ENCODE measurements at regions not wholly inside any gene's neighbourhood (a gene's known extent, or its start where the extent isn't known, plus 50 kb on each side); places are given as distances from the start of the nearest gene placed in this dataset.
A peak's percentile ranks its signal among the peaks of the same experiment; 100 is the strongest.

DNA sequence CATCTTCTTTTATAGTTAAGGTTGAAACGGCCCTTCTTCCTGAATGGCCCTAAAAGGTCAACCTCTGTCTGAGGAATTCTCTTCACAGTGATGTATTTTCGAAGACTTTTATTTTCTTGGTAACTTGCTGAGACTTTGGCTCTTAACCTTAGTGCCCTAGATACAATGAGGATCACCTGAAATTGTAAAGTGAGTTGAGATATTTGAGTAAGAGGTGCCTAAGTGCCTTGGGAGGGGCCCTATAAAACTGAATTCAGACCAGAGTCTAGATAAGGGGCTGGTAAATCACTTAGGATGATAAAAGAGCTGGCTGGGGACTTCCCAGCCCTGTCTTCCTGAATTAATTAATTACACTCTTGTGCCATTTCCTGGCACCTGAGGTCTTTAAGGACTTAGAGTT, 505.6 kb upstream of the KIRREL3 start:
- Mint-ChIP-seq H3K4me1 (ENCODE audit: low read depth, unreplicated experiment) (no peaks in the 10 kb centered on the region), H3K36me3 (ENCODE audit: unreplicated experiment) (no peaks in the 10 kb centered on the region), H3K4me3 (ENCODE audit: unreplicated experiment) (no peak overlapping the region), H3K9me3 (ENCODE audit: unreplicated experiment) (no peaks in the 10 kb centered on the region), H3K27ac (ENCODE audit: unreplicated experiment) (no peak overlapping the region), H3K27me3 (ENCODE audit: unreplicated experiment) (no peaks in the 10 kb centered on the region)
- no peak for TF ChIP-seq CTCF (IDR thresholded peaks at IDR 0.05; ENCODE audit: partially characterized antibody, unreplicated experiment)
- DNase-seq = no peak

DNA sequence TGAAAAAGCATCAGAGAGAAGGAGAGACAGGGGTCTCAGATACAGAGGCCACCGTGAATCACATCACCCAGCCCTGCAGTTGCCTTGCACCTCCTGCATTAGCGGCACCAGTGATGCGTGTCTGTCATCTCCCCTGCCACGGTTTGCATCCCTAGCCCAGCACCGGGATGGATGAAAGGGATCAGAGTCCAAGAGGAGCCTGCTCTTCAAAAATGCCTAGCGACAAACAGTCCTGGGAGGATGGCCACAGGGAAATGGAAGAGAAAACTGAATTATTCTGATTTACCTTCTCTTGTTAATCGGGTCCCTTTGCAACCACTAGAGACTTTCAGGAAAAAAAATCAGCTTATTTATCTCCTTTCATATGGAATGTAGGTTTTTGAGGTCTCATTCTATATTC, 495.6 kb upstream of the KIRREL3 start:
- no peak for DNase-seq
- H3K27ac Mint-ChIP-seq (ENCODE audit: unreplicated experiment) = no peak overlapping the region
- peaks cover 7% of the 10 kb centered on the region for H3K4me1 Mint-ChIP-seq (ENCODE audit: low read depth, unreplicated experiment)
- TF ChIP-seq CTCF (IDR thresholded peaks at IDR 0.05; ENCODE audit: partially characterized antibody, unreplicated experiment) = no peak
- H3K27me3 Mint-ChIP-seq (ENCODE audit: unreplicated experiment) = peaks cover 2% of the 10 kb centered on the region
- H3K9me3 Mint-ChIP-seq (ENCODE audit: unreplicated experiment) = peaks cover 2% of the 10 kb centered on the region
- no peak overlapping the region for H3K4me3 Mint-ChIP-seq (ENCODE audit: unreplicated experiment)
- peaks cover 5% of the 10 kb centered on the region for H3K36me3 Mint-ChIP-seq (ENCODE audit: unreplicated experiment)

DNA sequence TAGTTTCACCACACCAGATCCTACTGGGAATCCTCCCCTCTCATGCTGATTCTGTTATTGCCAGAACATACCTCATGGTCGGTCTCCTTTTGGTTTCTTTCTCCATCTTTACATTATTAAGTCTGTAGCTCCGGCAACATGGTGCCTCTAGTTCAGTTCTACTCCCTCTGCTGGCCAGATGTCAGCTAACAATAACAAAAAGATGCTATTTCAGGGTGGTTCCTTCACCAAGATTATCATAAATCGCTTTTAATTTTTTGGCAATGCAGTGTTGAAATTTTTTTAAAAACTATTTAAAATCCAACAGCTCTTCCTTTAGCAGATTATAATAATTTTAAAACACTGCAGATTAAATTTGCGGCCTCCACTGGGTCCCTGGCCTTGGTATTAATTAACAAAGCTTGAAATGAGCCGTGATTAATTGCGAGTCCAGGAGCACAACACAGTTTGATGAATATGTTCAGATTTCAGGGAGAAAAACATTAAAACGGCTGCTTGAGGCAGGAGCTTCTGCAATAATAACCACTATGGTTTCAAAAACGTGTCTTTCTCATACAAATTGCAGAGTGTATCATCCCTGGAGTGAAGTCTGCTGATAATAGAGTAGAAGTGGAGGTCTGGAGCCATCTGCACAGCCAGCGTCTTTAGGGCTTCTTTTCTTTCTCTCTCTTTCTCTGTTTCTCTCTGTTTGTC, 492.9 kb upstream of the KIRREL3 start:
- peaks cover 5% of the 10 kb centered on the region for H3K36me3 Mint-ChIP-seq (ENCODE audit: unreplicated experiment)
- H3K4me1 Mint-ChIP-seq (ENCODE audit: low read depth, unreplicated experiment) = peaks cover 7% of the 10 kb centered on the region
- TF ChIP-seq CTCF (IDR thresholded peaks at IDR 0.05; ENCODE audit: partially characterized antibody, unreplicated experiment) = peak; percentile 63
- no peak for DNase-seq
- peaks cover 2% of the 10 kb centered on the region for H3K9me3 Mint-ChIP-seq (ENCODE audit: unreplicated experiment)
- H3K27me3 Mint-ChIP-seq (ENCODE audit: unreplicated experiment) = peaks cover 2% of the 10 kb centered on the region
- peak overlapping the region; percentile 18 for H3K4me3 Mint-ChIP-seq (ENCODE audit: unreplicated experiment)
- peak overlapping the region; percentile 86 for H3K27ac Mint-ChIP-seq (ENCODE audit: unreplicated experiment)

GRCh38 chr11:127492029-127492428, 491.5 kb upstream of the KIRREL3 start:
- peaks cover 2% of the 10 kb centered on the region for H3K9me3 Mint-ChIP-seq (ENCODE audit: unreplicated experiment)
- peaks cover 2% of the 10 kb centered on the region for H3K27me3 Mint-ChIP-seq (ENCODE audit: unreplicated experiment)
- H3K4me1 Mint-ChIP-seq (ENCODE audit: low read depth, unreplicated experiment) = peaks cover 7% of the 10 kb centered on the region
- peaks cover 10% of the 10 kb centered on the region for H3K36me3 Mint-ChIP-seq (ENCODE audit: unreplicated experiment)
- H3K27ac Mint-ChIP-seq (ENCODE audit: unreplicated experiment) = no peak overlapping the region
- no peak for TF ChIP-seq CTCF (IDR thresholded peaks at IDR 0.05; ENCODE audit: partially characterized antibody, unreplicated experiment)
- no peak overlapping the region for H3K4me3 Mint-ChIP-seq (ENCODE audit: unreplicated experiment)
- DNase-seq = no peak

DNA sequence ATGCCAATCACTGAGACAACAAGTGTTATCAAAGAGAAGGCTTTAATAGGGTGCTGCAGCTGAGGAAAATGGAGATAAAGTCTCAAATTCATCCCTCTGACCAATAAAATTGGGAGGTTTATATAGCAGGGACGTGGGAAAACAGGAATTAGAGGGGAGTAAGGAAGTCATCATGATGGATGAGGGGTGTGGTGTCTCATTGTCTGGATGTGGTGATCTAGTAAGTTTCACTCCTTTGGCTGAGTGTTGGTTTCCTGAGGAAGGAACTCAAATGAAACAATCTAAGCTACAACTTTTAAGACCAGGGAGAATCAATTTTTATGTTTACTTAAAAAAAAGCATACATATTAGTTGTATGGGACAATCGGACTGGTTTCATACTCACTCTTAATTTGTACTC, 491.0 kb upstream of the KIRREL3 start:
- Mint-ChIP-seq H3K4me3 (ENCODE audit: unreplicated experiment) (no peak overlapping the region), H3K9me3 (ENCODE audit: unreplicated experiment) (peaks cover 2% of the 10 kb centered on the region), H3K27ac (ENCODE audit: unreplicated experiment) (no peak overlapping the region), H3K27me3 (ENCODE audit: unreplicated experiment) (peaks cover 2% of the 10 kb centered on the region), H3K36me3 (ENCODE audit: unreplicated experiment) (peaks cover 10% of the 10 kb centered on the region), H3K4me1 (ENCODE audit: low read depth, unreplicated experiment) (peaks cover 7% of the 10 kb centered on the region)
- no peak for DNase-seq
- no peak for TF ChIP-seq CTCF (IDR thresholded peaks at IDR 0.05; ENCODE audit: partially characterized antibody, unreplicated experiment)
